Tibial nerve (tissue), 4 donors: ENCODE measurements at regions not wholly inside any gene's neighbourhood (a gene's known extent, or its start where the extent isn't known, plus 50 kb on each side); places are given as distances from the start of the nearest gene placed in this dataset.

Source experiments
- CTCF ChIP-seq, 5 experiments: fragments of 200-600 bp in 3 of 5; fragments of 450-650 bp in 2 of 5; sonication (generic) in 3 of 5; IDR thresholded peaks; one replicate each; pipeline ENCODE4 v1.5.1; 2016 to 2019; ENCODE audit warnings: antibody characterized with exemption in 5 of 5, mild to moderate bottlenecking in 3 of 5, moderate library complexity in 2 of 5
- EP300 ChIP-seq, 2 donors: sonication (generic); formaldehyde crosslinking; IDR thresholded peaks; one replicate each; pipeline ENCODE4 v1.6.1; 2017; ENCODE audit warnings: antibody characterized with exemption in 2 of 2, mild to moderate bottlenecking in 1 of 2
- POLR2A ChIP-seq, 2 donors: fragments of 450-650 bp; IDR thresholded peaks; one replicate each; pipeline ENCODE4 v1.6.1; 2017; ENCODE audit warnings: antibody characterized with exemption in 2 of 2, mild to moderate bottlenecking in 2 of 2, moderate library complexity in 2 of 2

GRCh38 chr20:9018346-9018745 lies 50.5 kb upstream of the PLCB4 start:
- TF ChIP-seq CTCF (IDR thresholded peaks at IDR 0.05) (no peak), POLR2A (IDR thresholded peaks at IDR 0.05) (no peak), EP300 (IDR thresholded peaks at IDR 0.05) (no peak)
